Right lung (tissue), 2 donors: ENCODE measurements at regions not wholly inside any gene's neighbourhood (a gene's known extent, or its start where the extent isn't known, plus 50 kb on each side); places are given as distances from the start of the nearest gene placed in this dataset.
"Not testable (repeated sequence)": the region's sequence is repeated elsewhere in the genome, so short reads cannot be mapped to it uniquely, and the experiment has no call there.

Source experiments
- DNase-seq, 2 donors: peaks; one replicate each; pipeline ENCODE4 v3.0.0-alpha.2; 2013

DNA sequence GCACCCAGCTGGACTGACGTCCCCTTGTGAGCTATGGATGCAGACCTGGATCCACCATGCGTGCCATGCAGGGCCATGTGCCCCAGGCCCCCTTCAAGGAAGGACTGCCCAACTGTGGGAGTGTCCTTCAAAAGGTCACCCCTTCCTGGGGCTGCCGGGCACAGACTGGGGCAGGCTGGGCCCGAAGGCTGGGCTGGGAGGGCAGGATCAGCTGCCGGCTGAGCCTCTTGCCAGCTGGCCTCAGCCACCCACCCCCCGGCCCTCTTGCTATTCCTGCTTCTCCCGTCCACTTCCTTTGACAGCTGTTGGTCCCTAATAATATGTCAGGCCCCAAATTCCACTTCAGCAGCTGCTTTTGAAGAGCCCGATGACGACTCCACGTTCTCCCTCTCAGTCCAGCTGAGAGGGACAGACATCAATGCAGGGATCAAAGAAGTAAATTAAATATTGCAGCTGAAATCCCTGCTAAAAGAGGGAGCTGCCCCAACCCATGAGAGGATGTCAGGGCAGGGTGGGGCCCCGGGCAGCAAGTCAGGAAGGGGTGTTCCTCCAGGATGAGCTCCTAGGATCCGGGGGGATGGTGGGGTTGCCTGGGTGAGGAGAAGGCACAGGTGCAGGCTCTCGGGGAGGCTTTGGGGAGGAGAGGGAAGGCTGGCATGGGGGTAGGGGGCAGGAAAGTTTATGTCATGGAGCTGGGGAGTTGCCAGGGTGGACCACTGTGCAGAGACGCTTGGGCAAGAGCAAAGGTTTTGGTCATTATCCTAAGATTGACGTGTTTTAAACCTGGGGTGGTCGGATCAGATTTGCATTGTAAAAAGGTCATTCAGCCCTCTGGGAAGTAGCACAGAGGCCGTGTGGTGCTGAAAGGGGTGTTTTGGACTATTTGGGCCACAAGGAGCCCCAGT lies 185.0 kb downstream of the ANKRD60 start:
- no peak for DNase-seq

DNA sequence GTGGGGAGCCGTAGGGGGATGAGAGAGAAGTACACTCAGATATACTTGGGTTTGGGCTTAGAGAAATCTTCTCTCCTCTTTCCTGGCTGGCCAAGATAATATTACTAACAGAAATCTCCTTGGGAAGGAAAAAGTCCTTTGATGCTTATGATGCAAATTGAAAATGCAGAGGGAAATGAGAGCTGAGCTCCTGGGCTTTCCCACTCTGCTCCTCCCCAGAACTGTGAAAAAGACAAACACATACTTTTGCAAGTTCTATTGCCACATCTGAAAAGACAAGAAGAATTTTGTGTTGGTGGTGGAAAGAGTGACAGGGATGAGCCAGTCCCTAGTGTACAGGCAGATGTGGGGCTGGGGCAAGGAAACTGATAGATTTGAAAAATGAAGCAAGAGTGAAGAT lies 185.9 kb downstream of the ANKRD60 start:
- DNase-seq = no peak

- DNase-seq = no peak
These were observed 187.8 kb downstream of the ANKRD60 start for GRCh38 chr20:58040447-58041290.

GRCh38 chr20:58039274-58040092 lies 189.0 kb downstream of the ANKRD60 start:
- DNase-seq = no peak

DNA sequence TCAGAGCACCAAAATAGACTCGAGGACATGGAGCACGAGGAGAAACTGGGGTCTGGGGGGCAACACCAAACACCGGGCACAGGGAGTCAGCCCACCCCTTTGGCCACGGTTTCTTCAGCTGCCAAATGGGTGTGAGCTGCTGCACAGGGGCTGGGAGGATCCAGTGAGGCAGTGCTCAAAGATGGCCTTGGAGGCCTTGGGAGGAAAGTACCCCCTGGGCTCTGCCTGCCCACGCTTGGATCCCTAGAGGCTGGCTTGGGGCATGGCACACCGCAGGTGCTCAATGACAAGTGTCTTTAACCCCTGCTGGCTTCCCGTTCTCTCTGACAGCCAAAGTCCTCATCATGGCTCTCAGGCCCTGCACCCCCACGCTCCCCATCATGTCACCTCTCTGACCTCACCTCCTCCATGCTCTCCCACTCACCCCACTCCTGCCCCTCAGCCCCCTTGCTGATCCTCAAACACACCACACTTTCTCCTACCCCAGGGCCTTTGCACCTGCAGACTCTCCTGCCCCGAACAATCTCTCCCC lies 190.3 kb downstream of the ANKRD60 start:
- DNase-seq = no peak

DNA sequence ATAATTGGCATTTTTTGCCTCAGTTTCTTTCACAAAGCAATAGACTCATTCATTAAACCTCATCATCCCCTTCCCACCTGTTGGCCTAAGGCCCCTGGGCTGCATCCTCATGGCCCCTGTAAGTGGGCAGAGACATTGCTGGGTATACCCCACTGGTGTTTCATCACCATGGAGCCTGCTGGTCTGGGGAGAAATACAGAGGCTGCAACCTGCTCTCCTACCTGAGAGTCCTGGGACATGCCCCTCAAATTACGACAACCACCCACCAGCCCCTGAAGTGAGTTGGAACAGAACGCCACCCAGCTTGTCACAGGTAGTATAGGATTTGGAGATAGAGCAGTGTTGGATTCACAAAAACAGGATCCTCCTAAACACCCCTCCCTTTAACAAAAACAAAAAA lies 190.8 kb downstream of the ANKRD60 start:
- no peak for DNase-seq

DNA sequence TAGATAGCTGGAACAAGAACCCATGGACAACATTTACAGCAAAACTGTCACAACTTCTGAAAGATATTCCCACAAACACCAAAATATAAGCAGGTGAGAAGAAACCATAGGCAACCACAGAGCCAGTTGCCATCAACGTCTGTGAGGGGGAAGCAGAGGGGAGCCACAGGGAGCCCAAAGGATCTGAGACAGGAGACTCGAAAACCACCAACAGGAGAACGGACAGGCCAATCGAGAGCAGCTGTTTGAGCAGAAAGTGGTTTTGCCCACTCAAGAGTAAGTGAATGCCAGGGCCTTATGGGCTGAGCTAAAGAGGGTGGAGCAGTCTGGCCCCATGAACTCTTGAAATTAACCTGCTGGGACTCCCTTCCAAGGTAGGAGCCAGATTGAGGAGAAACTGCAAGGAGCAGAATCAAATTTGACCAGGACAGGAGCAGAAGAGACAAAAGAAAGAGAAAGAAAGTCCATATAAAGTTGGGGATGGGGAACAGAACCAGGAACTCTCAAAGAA lies 195.4 kb downstream of the ANKRD60 start:
- no peak for DNase-seq

DNA sequence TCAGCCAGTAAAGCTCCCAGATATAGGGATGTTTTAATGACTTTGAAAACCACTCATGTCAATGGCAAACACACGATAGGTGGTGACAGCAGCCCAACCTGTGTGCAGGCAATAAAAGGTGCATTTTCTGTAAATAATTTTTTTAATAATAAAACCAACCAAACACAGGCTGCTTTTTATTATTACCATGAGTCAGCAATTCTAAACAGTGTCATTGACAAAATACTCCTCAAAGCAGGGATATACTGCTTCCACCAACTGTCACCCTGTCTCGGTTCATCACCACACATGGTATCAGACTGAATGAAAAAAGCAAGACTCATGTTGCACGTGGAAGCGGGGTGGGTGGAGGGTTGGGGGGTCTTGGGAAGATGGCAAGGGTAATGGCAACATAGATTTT lies 195.9 kb downstream of the ANKRD60 start:
- DNase-seq = no peak

- DNase-seq = not testable (repeated sequence)
These were observed 197.1 kb downstream of the ANKRD60 start for GRCh38 chr20:58031350-58031749.

GRCh38 chr20:58028123-58028522 lies 200.3 kb downstream of the ANKRD60 start:
- no peak for DNase-seq

DNA sequence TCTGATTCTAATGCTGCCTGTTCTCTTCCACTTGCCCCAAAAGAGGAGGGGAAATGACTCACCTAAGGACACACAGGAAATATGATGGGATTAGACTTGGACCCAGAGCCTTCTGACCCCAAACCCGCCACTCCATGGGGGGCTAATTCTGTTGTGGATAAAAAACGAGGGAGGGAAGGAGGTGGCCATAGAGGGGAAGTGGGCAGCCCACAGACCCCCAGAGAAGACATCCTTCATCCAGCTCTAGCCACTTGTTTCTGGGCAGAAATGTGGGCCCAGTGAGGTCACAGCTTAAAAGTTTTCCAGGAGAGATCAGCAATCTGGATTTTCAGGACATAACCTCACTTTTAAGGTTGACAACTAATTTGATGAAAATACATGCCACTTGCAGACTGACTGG lies 202.1 kb downstream of the ANKRD60 start:
- no peak for DNase-seq

GRCh38 chr20:58025233-58025632 lies 203.2 kb downstream of the ANKRD60 start:
- DNase-seq = no peak

- DNase-seq = no peak
These were observed 204.2 kb downstream of the ANKRD60 start for GRCh38 chr20:58024241-58024721.

DNA sequence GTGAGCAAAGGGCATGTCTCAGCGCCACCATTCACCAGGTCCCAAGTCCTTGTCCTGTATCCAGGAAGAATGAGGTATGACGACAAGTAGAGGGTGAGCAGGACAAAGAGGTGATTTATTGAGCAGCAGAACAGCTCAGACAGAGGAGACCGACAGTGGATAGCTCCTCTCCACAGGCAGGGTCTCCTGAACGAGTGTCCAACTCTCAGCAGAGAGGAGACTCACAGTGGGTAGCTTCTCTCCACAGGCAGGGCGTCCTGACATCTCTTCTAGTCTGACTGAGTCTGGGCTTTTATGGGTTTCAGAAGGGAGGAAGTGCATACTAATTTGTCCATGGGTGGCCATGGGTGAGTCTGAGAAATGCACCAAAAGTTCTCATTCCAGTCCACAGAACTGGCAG lies 204.7 kb downstream of the ANKRD60 start:
- DNase-seq = no peak

DNA sequence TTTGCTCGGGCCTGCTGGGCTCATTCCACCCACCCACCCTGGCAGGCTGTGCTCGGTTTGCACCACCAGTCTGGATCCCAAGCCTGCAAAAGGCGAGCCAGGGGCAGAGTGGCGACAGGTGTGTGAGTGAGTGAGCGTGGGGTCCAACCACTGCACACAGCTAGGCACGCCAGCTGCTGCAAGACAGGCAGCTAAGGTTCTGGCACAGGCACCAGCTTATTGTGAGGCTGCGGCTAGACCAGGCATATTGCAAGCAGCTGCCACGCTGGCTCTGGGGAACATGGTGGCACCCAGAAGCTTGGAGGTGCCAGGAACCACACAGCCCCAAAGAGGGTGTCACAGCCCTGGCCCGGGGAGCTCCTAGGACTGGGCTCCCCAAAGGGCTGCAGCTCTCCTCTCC lies 205.1 kb downstream of the ANKRD60 start:
- DNase-seq = no peak

DNA sequence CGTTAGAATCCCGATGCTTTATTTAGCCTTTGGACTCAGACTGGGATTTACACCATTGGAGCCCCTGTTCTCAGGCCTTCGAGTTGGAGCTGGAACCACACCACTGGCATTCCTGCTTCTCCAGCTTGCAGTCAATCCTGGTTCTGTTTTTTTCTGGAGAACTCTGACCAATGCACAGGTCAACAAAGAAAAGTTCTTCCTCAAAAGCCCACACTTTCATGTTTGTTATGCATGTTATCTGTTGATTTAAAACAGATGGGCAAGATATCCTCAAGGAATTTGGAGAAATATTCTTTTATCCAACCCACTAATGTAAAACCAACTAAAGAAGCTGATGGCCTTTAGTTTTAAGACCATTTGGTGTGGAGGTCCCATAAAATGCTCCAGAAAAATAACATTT lies 205.7 kb downstream of the ANKRD60 start:
- DNase-seq = no peak

DNA sequence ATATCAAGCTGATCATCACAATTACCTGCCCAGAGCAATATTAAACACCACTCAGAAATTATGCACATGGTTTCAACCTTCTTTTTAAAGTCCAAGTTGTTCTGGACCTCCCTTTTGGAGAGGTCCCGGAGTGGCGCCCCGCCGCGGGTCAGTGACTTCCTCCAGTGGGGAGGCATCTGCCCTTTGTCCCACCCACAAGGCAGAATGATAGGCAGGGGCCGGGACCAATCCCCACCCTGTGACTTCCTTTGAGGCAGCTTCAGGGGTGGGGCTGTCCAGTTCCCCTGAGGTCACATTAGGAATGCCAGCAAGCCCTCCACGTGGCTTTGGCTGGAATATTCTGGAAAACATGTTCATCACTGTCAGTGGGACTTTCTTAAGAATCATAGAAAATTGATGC lies 207.0 kb downstream of the ANKRD60 start:
- no peak for DNase-seq

DNA sequence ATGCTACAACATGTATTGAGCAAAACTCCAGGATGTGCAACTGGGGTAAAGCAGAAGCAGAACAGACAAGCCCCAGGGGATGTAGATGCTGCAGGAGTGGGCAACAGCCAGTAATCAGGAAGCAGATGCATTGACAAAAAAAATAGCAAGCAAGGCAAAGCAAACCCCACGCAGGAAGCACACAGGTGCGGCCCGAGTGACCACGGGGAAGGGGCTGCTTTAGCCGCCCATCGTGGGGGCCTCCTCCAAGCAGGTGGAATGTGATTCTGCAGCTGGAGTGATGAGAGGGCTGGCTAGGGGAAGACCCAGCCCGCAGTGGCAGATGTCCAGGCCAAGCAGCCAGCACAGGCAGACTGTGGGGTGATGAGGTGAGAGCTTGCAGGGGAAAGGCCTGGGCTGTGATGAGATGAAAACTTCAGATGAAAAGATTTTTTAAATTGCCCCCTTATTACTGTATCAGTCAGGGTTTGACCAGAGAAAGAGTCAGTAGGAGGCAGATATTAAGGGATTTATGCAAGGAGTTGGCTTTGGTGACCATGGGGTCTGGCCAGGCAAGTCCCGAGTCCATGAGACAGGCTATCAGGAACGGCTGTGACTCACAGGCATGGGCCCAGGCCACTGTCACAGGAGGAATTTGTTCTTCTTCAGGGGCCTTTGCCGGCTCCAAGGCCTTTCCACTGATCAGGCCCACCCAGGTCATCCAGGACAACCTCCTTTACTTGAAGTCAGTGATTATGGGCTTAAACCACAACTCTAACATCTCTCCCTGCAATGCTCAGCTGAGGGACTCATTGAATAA lies 207.6 kb downstream of the ANKRD60 start:
- no peak for DNase-seq

- no peak for DNase-seq
These were observed 208.4 kb downstream of the ANKRD60 start for GRCh38 chr20:58019850-58020625.
